AG04450 (cell line): ENCODE measurements at regions not wholly inside any gene's neighbourhood (a gene's known extent, or its start where the extent isn't known, plus 50 kb on each side); places are given as distances from the start of the nearest gene placed in this dataset.

Experiments
- CTCF ChIA-PET: fragments of 300-600, 350-600 bp; formaldehyde crosslinking; extraction: SDS; loops from one replicate; lab custom pipeline; 2022; ENCODE audit warnings: antibody characterized with exemption, inconsistent platforms; lab: Charles Lee
- POLR2A ChIA-PET: fragments of 350-600 bp; formaldehyde crosslinking; extraction: SDS; loops from one replicate; lab custom pipeline; 2021; ENCODE audit warnings: antibody characterized with exemption, inconsistent platforms; lab: Yijun Ruan, JAX
- DNase-seq: peaks from one replicate; pipeline ENCODE4 v3.0.0-alpha.2; 2011; ENCODE audit warnings: low read depth, low spot score
- H3K27ac ChIP-seq: one replicate; pipeline ENCODE4 v1.5.1; 2012; ENCODE audit warnings: low read depth, low read length, control low read depth
- H3K27me3 ChIP-seq: one replicate; pipeline ENCODE4 v1.6.0; 2012; ENCODE audit warnings: low read length; ENCODE audit not compliant: control insufficient read depth, insufficient read depth
- H3K4me3 ChIP-seq: 2 replicates; pipeline ENCODE4 v1.5.1; 2011; ENCODE audit warnings: mild to moderate bottlenecking, low read depth, low read length, control low read depth
- H3K9me3 ChIP-seq: 2 replicates; pipeline ENCODE4 v1.5.1; 2012; ENCODE audit warnings: low read length; ENCODE audit not compliant: control insufficient read depth, insufficient read depth
- CTCF ChIP-seq: IDR thresholded peaks from 2 replicates; pipeline ENCODE4 v1.5.1; 2011; ENCODE audit warnings: low read depth, low read length, control low read depth, inconsistent platforms

DNA sequence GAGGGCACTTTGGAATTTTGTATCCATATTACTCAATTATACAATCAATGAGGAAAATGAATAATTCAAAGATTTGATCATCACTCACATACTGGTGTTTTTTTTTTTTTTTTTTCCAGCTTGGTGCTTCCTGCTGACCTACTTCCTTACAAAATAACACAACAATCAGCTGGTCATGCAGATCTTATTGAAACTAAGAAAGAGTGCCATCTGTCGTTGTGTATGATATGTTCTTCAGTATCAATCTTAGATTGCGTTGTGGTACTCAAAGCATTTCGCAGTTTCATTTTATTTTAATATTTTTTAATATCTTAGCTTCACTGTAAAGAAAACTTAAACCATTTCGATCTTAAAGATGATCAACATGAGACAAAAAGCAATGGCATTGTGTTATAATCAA lies 155.6 kb downstream of the OGFRL1 start:
- ChIA-PET CTCF (interaction anchor here (0.6 to 1.4 kb wide), 2 partner anchors 20 to 254 kb away, joined by 3 to 4 read pairs; no protein-coding TSS in a partner anchor), POLR2A (no interaction called here)
- DNase-seq = no peak
- Histone ChIP-seq H3K9me3 (peaks cover 4% of the 10 kb centered on the region; the same call in 1 of the 2 replicates), H3K4me3 (no peak overlapping the region), H3K27me3 (no peaks in the 10 kb centered on the region), H3K27ac (no peak overlapping the region)
- TF ChIP-seq CTCF = no peak

- ChIA-PET POLR2A (interaction anchor here (0.5 kb wide), 1 partner anchor 556 kb away, joined by 3 read pairs; no protein-coding TSS in a partner anchor), CTCF (no interaction called here)
- Histone ChIP-seq H3K4me3 (no peak overlapping the region), H3K9me3 (no peaks in the 10 kb centered on the region), H3K27me3 (no peaks in the 10 kb centered on the region), H3K27ac (no peak overlapping the region)
- no peak for TF ChIP-seq CTCF
- no peak for DNase-seq
Observed at GRCh38 chr6:71446057-71446456, 157.4 kb downstream of the OGFRL1 start.

- TF ChIP-seq CTCF = no peak
- Histone ChIP-seq H3K27ac (no peak overlapping the region), H3K4me3 (no peak overlapping the region), H3K27me3 (no peaks in the 10 kb centered on the region), H3K9me3 (no peaks in the 10 kb centered on the region)
- ChIA-PET POLR2A (interaction anchor here (0.5 kb wide), 1 partner anchor 557 kb away, joined by 3 read pairs; no protein-coding TSS in a partner anchor), CTCF (no interaction called here)
- no peak for DNase-seq
Observed at GRCh38 chr6:71446470-71446869, 157.9 kb downstream of the OGFRL1 start.

DNA sequence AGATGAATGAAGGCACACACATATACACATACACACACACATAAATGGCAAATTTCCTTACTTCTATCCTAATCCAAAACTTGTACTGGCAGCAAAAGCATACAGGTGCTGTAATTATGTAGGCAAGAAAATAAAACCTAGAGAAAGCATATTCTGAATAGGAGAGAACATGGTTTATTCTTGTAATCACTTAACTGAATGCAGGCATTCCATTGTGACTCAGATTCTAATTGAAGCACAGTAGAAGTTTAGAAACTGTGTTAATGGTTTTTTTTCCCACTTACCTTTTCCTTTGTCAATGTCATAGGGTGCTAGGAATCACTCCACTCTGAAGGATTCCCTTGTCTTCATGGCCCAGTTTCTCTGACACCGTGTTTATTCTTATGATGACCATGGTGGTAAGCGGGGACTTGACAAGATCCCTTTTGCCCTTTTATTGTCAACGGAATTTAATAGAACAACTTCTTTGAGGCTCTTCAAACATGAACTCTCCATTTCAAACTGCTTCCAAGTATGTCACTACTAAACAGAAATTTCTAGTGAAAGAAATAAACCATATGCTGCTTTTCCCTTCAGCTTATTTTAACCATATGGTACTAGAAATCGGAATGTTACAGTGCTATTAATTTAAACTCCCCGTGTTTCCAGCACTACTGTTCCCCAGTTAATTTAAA lies 164.2 kb downstream of the OGFRL1 start:
- ChIA-PET POLR2A (no interaction called here), CTCF (interaction anchor here (0.8 kb wide), 1 partner anchor 46 kb away, joined by 3 read pairs; no protein-coding TSS in a partner anchor)
- H3K9me3 ChIP-seq = no peaks in the 10 kb centered on the region
- no peaks in the 10 kb centered on the region for H3K27me3 ChIP-seq
- no peak overlapping the region for H3K4me3 ChIP-seq
- no peak for TF ChIP-seq CTCF
- H3K27ac ChIP-seq = no peak overlapping the region
- DNase-seq = no peak

GRCh38 chr6:71453371-71453706 lies 164.7 kb downstream of the OGFRL1 start:
- DNase-seq = no peak
- no peaks in the 10 kb centered on the region for H3K27me3 ChIP-seq
- no peak overlapping the region for H3K27ac ChIP-seq
- H3K9me3 ChIP-seq = no peaks in the 10 kb centered on the region
- CTCF ChIA-PET = interaction anchor here (0.8 kb wide), 1 partner anchor 46 kb away, joined by 3 read pairs; no protein-coding TSS in a partner anchor
- no peak overlapping the region for H3K4me3 ChIP-seq
- POLR2A ChIA-PET = no interaction called here
- TF ChIP-seq CTCF = no peak
